Lung (tissue), 11 donors: ENCODE measurements at regions not wholly inside any gene's neighbourhood (a gene's known extent, or its start where the extent isn't known, plus 50 kb on each side); places are given as distances from the start of the nearest gene placed in this dataset.

Source experiments
- ATAC-seq: fragments of 200-7000 bp; cut with Tn5 transposase; one replicate; pipeline ENCODE4 v1.9.1; 2020; ENCODE audit warnings: moderate number of reproducible peaks; ENCODE audit not compliant: insufficient read depth, low FRiP score
- DNase-seq, 3 donors: peaks; one replicate each; pipeline ENCODE4 v3.0.0-alpha.2; 2013 to 2017
- H3K27ac ChIP-seq, 2 donors: one replicate each; pipeline ENCODE4 v1.5.1; 2013; ENCODE audit warnings: mild to moderate bottlenecking in 2 of 2, moderate library complexity in 2 of 2, control low read depth in 1 of 2, inconsistent platforms in 1 of 2, low read depth in 1 of 2, low read length in 1 of 2
- H3K27me3 ChIP-seq, 3 donors: one replicate each; pipeline ENCODE4 v1.5.1; 2013; ENCODE audit warnings: low read length in 2 of 3; ENCODE audit not compliant: control insufficient read depth in 3 of 3, insufficient read depth in 3 of 3
- H3K36me3 ChIP-seq, 4 donors: one replicate each; pipeline ENCODE4 v1.5.1; 2013; ENCODE audit warnings: low read length in 4 of 4, mild to moderate bottlenecking in 1 of 4, moderate library complexity in 1 of 4; ENCODE audit not compliant: control insufficient read depth in 4 of 4, insufficient read depth in 4 of 4
- H3K4me1 ChIP-seq, 5 donors: one replicate each; pipeline ENCODE4 v1.5.1; 2013; ENCODE audit warnings: low read length in 5 of 5, mild to moderate bottlenecking in 2 of 5, moderate library complexity in 1 of 5; ENCODE audit not compliant: control insufficient read depth in 5 of 5, insufficient read depth in 5 of 5
- H3K4me3 ChIP-seq: one replicate; pipeline ENCODE4 v1.5.1; 2013; ENCODE audit warnings: mild to moderate bottlenecking, control low read depth, moderate library complexity
- H3K9ac ChIP-seq, 2 donors: one replicate each; pipeline ENCODE4 v1.5.1; 2013; ENCODE audit warnings: low read length in 2 of 2, control low read depth in 1 of 2; ENCODE audit not compliant: insufficient read depth in 1 of 2
- H3K9me3 ChIP-seq, 4 donors: one replicate each; pipeline ENCODE4 v1.5.1; 2013; ENCODE audit warnings: low read length in 3 of 4, mild to moderate bottlenecking in 1 of 4, moderate library complexity in 1 of 4; ENCODE audit not compliant: control insufficient read depth in 4 of 4, insufficient read depth in 3 of 4
- CTCF ChIP-seq: IDR thresholded peaks from 2 replicates; pipeline ENCODE4 v1.5.1; 2012; ENCODE audit warnings: mild to moderate bottlenecking; ENCODE audit errors: control extremely low read depth, extremely low read depth
- WGBS, 2 donors: extraction: QIAGEN DNeasy Blood & Tissue Kit; methylation state at CpG; one replicate each; pipeline ENCODE4 v1.1.7; 2013; 5-methylcytosine and 5-hydroxymethylcytosine counted together
- donor health status: control.
- donor health status: control.
- donor health status: Bipolar disorder and iron deficiency.
- donor health status: healthy.
- donor health status: DM: yes; HTN: yes; CAD: no.

GRCh38 chrX:13235930-13236329 lies 83.9 kb downstream of the ATXN3L start:
- H3K4me1 ChIP-seq: peaks cover 0 to 2% (median 0%) of the 10 kb centered on the region in 5 donors
- H3K27ac ChIP-seq: no peak overlapping the region
- H3K4me3 ChIP-seq: no peak overlapping the region
- no peak for TF ChIP-seq CTCF
- H3K27me3 ChIP-seq: peaks cover 3 to 26% (median 12%) of the 10 kb centered on the region in 3 donors
- H3K9me3 ChIP-seq: no peaks in the 10 kb centered on the region
- WGBS, 2 donors: 40 to 56% methylated on average over 1 of the region's 1 CpG
- H3K9ac ChIP-seq: no peak overlapping the region
- no peaks in the 10 kb centered on the region for H3K36me3 ChIP-seq
- peak in 1 of 3 donors; percentile 40 for DNase-seq
- no peak for ATAC-seq

GRCh38 chrX:13232484-13232883 lies 87.4 kb downstream of the ATXN3L start:
- Histone ChIP-seq H3K9me3 (no peaks in the 10 kb centered on the region), H3K27me3 (peaks cover 0 to 23% (median 4%) of the 10 kb centered on the region in 3 donors), H3K4me1 (peaks cover 0 to 2% (median 0%) of the 10 kb centered on the region in 5 donors), H3K36me3 (no peaks in the 10 kb centered on the region), H3K4me3 (no peak overlapping the region), H3K9ac (no peak overlapping the region), H3K27ac (no peak overlapping the region)
- DNase-seq (peak in 1 of 3 donors; percentile 25), ATAC-seq (no peak)
- no peak for TF ChIP-seq CTCF

- peaks cover 0 to 4% (median 0%) of the 10 kb centered on the region in 5 donors for H3K4me1 ChIP-seq
- H3K9me3 ChIP-seq: peaks cover 0 to 2% (median 0%) of the 10 kb centered on the region in 4 donors
- H3K4me3 ChIP-seq: no peak overlapping the region
- TF ChIP-seq CTCF: no peak
- no peaks in the 10 kb centered on the region for H3K36me3 ChIP-seq
- no peak overlapping the region for H3K27ac ChIP-seq
- H3K27me3 ChIP-seq: peaks cover 0 to 20% (median 7%) of the 10 kb centered on the region in 3 donors
- ATAC-seq (no peak), DNase-seq (no peak)
- H3K9ac ChIP-seq: no peak overlapping the region
Observed at GRCh38 chrX:13226214-13226613, 93.6 kb downstream of the ATXN3L start.
